MV-4-11 (cell line): ENCODE measurements at regions not wholly inside any gene's neighbourhood (a gene's known extent, or its start where the extent isn't known, plus 50 kb on each side); places are given as distances from the start of the nearest gene placed in this dataset.

Experiments used
- DNase-seq: peaks from one replicate; lab custom pipeline; 2025; lab: John Stamatoyannopoulos, UW

DNA sequence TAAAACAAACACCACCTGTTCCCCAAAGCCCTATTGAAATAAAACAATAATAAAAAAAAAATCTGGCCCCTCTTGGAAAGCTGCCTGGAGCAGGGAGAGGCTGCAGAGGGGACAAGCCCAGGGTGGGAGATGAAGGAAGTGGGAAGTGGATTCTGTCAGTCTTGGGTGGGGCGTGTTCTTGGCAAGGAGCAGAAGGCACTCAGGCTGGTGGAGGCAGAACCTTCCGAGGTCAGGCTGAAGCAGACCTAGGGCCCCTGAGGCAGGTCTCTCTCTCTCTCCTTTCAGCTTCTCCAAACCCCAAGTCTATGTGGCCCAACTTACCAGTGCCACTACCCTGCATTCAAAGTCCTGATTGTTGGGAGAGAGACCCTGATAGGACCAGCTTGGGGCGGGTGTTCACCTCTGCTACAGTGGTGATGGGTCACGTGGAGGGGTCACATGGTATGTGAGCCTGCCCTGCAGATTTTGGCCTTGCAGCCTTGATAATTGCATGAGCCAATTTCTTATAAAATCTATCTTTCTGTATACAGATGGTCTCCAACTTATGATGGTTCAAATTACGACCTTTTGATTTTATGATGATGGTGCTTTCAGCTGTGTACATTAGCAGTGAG lies 145.4 kb upstream of the C1orf174 start:
- no peak for DNase-seq

DNA sequence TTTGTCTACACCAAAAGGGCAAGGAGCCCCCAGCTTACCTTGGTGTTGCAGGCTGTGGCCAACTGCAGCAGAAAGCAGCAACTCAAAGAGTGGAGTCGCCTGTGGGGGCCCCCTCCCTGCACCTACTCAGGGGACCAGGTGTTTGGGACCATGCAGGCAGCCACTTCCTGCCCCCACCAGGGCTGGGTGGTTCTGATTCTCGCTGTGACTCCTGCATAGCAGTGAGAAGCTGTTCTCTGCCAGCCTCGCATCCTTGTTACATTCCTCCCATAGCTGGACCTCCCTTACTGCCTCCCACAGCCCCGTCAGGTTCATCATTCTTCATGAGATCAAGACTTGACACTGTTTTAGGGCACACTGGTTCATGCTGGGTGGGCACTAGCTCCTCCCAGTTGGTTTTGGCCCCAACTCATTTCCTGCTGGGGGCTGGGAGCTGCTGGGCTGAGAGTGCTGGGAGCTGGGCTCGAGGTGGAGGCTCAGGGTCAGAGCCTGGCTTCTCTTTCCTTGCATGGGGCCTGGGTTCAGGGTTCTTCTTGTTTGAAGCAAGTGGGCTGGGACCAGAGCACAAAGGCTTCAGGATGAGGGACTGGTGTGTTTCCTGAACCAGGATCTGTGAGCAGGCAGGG lies 146.9 kb upstream of the C1orf174 start:
- DNase-seq: no peak

DNA sequence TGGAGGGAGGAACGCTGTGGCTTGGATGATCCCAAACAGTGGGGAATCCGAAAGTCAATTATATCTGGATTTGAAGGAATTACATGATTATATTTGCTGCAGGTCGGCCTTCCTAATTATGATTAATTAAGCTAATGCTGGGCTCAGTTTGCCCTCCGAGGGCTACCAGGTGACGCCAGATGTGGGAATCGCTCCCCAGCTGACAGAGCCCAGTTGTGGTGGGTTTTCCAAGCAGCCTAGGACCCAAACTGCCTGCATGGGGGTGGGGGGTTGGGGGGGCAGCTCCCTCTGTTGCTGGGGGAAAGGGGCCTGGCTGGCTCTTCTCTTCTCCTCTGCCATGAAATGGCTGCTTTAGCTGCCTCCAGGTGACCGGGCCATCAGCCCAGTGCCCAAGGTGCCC lies 147.6 kb upstream of the C1orf174 start:
- no peak for DNase-seq

DNA sequence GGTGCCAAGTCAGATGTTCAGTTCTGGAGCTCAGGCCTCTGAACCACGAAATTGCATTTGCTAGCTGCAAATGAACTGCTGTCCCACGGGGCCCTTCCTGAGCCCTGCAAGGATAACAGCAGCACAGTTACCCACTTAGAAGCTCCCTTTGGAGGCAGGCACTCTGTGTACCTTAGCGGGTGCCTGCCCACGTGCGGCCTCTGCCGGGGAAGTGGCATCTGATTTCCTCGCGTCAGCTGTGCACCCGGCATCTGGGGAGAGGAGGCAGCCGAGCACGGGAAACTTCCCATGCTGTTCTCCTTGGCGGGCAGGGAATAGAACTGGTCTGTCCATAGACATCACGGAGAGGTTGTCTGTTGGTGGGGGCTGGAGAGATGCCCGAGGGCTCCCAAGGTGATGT lies 148.0 kb upstream of the C1orf174 start:
- no peak for DNase-seq

DNA sequence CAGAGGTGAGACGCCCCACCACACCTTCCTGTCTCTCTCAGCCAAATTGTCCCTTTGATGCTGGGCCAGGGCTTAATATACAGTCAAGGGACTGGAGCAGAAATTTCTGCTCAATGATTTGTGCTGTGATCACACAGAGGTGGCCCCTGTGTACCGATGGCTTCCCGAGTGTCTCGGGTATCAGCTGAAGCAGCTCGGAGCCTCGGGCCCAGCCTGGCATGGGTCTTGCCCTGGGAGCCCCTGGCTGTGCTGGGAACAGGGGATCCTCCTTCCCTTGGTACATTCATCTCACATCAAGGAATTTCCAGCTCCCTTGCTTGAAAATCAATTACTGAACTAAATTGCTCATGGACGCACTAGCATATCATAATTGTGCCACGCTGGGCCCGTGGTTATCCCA lies 148.8 kb upstream of the C1orf174 start:
- no peak for DNase-seq

DNA sequence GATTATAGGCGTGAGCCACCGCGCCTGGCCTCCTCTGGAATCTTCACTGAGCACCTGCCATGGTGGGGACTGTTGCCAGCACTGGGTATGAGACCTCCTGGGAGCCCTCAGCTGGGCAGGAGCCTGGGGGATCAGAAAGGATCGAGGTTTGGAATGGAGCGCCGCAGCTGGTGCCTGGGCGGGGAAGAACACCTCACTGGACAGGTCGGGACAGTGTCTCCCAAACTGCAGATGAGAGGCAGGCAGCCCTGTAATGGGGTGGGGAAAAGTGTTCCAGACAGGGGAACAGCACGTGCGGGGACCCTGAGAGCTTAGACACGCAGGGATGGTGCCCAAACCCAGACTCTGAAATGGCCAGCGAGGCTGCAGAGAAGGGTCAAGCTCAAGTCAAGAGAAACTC lies 150.9 kb upstream of the C1orf174 start:
- no peak for DNase-seq

DNA sequence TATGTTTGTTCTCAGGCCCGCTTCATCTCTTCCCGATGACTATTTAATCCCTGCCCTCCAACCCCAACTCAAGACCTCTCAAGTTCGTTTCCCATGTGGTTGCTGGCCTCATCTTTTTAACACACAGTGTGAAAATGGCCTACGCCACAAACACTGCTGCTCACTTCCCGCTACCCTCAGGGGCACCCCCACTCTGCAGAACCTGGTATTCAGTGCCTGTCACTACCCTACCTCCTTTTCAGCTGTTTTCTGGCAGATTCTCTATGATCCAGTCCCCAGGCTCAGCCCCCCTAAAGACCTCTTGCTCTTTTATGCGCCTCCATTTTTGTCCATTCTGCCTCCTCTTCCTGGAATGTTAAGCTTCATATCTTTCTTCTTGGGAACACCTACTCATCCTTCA lies 152.6 kb upstream of the C1orf174 start:
- no peak for DNase-seq

DNA sequence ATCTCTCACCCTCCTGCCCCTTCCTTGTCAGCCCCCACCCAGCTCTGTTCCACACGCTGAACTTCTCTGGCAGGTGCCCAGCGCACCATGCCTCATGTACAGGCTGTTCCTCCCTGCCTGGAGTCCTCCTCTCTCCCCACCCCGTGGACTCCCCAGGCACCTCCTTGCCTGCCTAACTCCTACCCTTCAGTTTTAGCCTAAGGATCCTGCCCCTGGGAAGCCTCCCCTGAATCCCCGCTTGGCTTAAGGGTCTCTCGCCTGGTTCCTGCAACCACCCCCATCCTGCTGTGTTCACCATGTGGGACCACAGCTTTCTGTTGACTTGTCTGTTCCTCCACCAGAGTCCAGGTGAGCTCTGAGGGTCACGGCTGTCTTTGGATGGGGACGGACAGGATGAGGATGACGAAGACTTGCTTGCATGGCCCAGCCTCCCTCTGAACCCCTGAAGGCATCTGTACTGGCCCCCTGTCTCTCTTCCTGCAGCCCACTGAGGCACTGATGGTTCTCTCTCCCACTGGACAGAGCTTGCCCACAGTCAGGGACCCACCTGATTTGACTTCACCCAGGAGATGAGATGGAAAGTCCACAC lies 153.2 kb upstream of the C1orf174 start:
- no peak for DNase-seq

DNA sequence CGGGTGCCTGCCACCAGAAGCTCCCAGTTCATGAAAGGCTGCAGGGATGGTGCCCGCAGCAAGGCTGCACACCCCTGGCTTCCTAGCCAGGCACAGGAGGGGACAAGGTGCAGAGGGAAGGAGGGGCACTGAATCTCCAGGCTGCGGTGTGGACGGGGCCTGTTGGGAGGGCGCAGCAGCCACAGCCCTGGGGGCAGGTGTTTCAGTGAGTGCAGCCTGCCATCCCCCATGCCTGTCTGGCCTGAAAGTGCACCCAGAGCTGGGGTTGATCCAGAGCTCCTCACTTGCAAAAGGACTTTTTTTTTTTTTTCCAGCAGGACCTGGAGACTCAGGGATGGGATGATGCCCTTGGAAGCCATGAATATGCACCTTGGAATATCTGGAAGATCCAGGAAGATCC lies 153.7 kb upstream of the C1orf174 start:
- no peak for DNase-seq

DNA sequence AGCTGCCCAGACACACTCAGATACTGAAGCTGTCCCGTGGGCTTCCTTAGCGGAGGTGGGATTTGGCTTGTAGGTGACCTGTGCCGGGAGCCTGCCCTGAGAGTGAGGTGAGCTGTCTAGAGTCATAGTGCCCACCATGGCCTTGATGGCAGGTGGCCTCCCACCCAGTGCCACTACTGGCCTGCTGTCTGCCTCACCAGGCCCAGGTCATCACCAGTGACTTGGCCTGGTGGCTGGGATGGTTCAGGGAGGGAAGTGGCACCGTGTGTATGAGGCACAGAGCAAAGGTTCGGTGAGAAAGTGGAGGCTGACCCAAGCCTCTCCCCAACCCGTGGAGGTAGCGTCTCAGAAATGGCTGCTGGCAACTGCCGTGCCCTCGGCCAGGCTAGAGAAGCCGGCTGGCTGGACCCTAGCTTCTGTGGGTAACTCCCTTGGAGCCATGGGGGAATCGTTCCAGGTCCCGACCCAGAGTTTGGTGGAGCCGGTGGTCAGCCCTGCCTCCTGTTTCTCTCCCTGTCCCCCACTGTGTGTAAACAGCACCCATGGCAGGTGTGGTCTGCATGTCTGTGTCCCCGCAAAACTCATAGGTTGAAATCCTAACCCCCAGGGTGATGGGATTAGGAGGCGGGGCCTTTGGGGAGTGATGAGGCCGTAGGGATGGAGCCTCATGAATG lies 155.4 kb upstream of the C1orf174 start:
- DNase-seq: no peak

DNA sequence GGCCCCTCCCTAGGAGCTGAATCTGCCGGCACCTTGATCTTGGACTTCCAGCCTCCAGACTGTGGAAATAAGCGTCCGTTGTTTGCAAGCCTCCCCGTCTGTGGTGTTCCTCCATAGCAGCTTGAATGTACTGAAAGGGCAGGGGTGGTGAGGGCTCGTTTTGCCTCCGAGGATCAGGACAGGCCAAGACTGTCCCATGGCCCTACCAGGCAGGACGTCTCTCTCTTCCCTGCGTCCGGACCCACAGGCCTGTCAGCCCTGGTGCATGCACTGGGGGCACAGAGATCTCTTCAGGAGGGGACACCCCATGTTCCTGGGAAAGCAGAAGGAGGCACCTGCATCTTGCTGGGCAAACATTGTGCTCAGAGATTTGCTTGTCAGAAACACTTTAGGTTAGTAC lies 156.3 kb upstream of the C1orf174 start:
- DNase-seq: no peak

DNA sequence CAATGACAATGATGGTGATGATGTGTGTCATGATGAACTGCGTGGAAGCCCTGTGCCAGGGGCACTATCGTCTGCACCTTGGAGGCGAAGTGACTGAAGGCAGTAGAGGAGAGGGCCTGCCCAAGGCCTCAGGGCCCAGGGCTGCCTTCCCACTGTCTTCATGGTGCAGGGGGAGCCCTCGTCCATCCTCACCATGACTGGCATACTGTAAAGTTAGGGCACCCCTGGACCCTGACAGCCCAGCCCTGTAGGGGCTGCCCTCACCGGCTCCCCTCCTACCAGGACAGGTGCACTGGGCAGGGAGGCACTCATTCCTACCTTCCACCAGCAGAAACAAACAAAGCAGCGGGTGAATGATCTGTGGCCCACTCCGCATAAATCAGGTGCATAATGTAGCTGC lies 156.9 kb upstream of the C1orf174 start:
- DNase-seq: no peak

DNA sequence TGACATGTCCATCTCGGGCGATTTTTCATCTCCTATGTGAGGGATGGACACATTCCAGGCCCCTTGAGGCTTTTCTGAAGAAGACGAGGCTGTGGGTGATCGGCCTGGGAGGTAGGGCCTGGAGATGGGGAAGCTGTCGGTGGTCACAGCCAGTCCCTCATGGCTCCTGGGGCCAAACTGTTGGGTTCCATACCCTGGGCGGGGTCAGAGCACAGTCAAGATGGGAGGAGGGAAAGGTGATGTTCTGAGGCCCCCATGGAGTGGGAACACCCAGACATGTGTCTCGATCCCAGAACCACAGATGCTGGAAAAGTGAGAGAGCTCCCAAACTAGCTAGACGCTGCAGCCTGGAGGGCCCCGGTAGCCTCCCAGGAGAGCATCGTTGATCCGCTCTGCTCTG lies 157.5 kb upstream of the C1orf174 start:
- no peak for DNase-seq

DNA sequence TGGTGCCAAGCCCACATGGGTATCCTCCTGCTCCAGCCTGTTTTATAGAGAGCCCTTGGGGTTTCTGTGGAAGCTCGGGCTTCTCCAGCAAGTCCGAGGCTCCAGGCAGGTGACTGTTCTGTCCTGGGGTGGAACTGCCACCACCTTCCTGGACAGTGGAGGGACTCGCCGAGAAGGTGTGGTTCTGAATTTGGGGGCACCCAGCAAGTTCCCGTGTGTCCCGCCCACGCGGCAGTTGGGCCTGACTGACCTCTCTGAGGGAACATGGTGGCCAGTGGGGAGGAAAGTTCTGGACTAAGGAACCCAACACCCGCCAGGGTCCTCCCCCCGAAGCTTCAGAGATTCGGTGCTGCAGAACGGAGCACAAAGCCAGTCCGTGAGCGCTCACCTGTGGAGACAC lies 158.1 kb upstream of the C1orf174 start:
- no peak for DNase-seq

DNA sequence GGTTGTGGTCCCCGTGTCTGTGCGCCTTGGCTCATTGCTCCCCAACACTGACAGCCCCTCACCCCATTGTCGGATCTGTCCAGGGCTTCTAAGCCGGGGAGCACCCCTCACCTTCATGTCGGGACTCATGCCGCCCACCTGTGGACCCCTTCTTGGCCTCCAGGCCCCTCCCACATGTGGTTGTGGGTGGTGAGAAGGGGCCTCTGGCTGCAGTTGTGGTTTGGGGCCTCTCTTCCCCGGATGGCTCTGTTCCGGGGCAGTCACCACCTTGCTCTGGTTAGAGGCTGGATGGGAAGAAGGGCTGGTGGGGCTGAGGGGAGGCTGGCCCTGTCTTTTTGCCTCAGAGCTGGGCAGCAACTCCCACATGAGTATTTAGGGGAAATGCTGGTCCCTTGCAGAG lies 158.6 kb upstream of the C1orf174 start:
- no peak for DNase-seq

DNA sequence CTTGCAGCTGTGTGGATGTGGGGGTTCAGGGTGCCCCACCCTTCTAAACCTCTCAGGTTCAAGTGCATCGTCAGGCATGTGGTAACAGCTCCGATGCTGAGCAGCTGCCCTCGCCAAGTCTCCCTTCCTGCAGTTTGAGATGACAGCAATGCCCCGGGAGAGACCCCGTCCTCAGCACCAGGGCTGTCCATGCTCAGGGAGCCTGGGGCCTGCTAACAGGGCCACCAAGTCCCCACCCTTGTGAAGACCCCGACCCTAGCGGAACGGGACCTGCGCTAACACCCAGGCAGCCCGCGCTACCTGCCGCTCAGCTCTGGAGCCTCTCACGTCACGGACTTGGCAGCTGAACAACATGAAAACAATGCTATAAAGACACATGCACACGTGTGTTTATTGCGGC lies 159.2 kb upstream of the C1orf174 start:
- DNase-seq: no peak

DNA sequence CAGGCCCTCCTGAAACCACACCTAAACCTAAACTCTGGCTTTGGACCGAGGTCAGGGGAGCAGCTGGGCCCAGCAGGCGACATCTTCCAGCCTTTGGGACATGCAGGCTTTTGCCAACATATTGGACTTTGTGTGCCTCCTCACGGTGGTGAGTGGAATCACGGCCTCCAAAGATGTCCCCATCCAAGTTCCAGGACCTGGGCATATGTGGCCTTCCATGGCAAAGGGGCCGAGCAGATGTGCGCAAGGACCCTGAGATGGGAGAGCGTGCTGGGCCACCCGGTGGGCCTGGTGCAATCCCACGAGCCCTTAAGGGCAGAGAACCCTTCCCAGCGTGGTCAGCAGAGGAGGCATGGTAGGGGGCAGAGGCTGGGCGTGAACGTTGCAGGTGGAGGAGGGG lies 160.8 kb upstream of the C1orf174 start:
- DNase-seq: no peak

DNA sequence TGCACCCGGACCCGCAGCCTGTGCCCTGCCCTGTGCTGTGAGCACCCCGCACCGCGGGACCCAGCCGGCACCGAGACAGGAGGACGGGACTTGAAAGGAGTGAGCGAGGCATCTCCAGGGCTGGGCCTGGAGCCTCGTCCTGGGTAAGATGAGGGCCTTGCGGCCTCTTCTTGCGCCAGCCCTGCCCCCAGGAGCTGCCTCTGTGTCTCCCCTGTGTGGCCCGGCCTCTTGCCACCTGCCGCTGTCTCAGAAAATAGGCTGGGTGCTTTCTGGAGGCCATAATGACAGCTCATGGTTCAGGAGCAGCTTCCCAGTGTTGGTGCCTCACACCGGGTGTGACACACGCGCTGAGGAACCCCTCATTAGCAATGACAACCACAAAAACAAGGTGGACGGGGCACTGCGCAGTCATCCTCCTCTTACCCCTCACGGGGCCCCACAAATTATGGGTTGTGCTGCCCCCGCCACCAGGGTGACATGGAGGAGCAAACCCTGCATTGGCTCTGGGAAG lies 161.5 kb upstream of the C1orf174 start:
- DNase-seq: no peak

DNA sequence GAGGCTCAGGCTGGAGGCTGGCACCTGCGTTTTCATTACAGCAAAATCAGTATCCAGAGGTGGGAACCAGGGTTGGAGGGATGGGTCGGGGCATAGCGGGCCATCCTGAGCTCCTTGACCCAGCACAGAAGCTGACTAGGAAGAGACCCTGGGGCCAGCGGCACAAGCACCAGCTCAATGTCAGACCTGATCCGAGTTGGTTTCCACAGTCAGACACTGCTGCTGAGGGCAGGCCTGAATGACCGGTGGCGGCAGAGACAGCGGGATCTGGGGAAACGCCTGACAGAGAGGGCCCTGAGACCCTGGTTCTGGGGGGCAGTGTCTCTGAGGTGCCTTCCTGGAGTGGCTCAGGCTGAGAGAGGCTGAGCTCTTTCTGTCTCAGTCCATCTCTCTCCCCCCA lies 162.0 kb upstream of the C1orf174 start:
- no peak for DNase-seq

DNA sequence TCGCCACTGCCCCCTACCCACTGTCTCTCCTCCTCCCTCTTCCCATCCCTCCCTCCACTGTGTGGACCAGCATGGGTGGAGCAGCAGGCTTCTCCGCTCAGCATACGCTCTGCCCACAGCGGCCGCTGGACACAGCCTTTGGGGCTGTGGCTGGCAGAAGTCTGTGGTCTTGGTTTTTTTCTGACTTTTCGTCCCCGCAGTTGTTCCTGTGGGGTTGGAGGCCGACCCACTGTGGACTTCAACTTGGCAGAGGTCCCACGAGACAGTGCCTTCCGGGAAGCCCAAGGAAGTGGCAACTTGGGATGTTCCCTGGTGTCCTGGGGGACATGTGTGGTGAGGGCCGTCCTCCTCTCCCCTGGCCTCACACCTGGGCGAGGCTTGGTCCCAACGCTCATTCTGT lies 162.5 kb upstream of the C1orf174 start:
- no peak for DNase-seq

DNA sequence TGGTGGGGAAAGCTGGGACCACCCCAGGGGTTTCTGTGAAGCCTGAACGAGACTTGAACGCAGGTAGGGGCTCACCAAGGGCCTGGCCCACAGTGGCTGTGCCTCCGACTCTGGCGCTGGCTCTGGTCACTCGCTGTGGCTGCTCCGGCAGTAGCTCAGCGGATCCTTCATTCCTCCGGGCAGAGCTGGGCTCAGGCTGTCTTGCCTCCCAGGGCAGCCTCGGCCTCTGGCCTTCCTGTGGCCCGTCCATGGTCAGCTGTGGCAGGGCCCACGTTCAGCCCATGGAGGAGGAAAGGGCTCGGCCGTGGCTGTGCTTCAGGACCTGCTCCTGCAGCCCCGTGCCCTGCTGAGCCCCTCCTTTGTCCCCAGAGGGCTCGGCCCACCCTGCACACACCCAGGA lies 162.9 kb upstream of the C1orf174 start:
- DNase-seq: no peak

DNA sequence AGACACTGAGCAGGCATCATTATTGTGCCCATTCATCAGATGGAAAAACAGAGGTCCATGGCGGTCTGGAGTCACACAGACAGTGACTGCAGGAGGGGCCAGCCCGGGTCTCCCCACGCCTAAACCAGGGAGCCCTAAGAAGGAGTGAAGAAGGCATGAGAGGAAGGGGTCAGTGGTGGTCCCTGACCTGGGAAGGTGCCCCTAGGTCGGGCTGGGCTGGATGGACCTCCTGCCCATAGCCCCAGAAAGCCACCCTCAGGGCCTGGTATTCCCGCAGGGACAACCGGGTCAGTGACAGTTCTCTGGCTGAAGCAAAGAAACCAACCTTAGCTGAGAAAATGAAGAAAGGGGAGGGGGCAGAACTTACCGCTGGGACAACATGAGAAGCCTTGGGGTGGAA lies 163.4 kb upstream of the C1orf174 start:
- DNase-seq: no peak

DNA sequence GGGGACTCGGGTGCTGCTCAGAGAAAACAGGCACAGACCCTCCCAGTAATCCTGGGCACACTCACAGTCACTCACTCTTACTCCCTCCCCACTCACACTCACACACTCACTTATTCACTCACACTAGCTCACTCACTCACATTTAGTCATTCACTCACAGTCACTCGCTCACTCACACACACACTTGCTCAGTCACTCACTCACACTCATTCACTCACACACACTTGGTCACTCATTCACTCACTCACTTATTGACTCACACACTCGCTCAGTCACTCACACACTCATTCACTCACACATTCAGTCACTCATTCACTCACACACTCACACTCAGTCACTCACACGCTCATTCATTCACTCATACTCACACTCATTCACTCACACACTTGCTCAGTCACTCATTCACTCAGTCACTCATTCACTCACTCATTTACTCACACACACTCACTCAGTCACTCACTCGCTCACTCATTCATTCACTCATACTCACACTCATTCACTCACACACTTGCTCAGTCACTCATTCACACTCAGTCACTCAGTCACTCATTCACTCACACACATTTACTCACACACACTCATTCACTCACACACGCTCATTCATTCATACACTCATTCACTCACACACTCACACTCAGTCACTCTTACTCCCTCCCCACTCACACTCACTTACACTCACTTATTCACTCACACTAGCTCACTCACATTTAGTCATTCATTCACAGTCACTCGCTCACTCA lies 164.2 kb upstream of the C1orf174 start:
- DNase-seq: no peak
